ENCODE measurements at regions not wholly inside any gene's neighbourhood (a gene's known extent, or its start where the extent isn't known, plus 50 kb on each side); places are given as distances from the start of the nearest gene placed in this dataset.

DNA sequence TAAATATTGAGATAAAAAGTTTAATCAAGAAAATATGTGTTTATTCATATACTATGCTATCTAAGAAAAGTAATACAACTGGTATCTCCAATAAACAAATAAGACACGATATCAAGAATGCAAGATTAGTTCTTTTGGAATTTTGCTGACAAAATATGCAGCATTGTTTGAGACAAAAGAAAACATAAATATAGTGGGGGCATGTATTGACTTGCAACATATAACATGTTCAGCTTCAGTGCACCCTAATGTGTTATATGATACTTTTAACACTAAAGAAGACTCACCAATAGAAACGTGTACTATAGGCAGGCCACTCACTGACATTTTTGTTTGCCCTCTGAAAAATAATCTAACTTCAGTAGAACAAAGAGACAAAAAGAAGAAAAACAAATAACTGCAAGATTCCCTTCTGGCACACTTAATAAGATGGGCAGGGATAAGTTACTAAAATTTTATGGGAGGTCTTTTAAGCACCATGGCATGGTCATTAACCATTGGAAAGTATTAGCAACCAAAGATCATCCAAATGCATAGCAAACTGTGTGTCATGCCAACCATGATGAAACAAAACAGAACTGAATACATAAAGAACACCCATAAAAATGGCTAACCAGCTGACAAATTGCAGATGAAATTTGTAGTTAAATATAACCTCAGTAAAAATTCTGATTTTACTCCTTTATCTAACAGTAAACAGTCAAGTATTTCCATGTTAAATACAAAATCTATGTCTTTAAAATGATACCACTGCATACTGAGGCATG is 447.9 kb upstream of the FAM241A start:
- no peaks in the 10 kb centered on the region for H3K4me1 ChIP-seq (ENCODE audit: control insufficient read depth in 1 of 2, insufficient read depth in 2 of 2, low read length in 2 of 2)
- no peaks in the 10 kb centered on the region for H3K9me3 ChIP-seq (replicated peaks in 1 of 2; ENCODE audit: control insufficient read depth in 1 of 2, insufficient read depth in 1 of 2, low read length in 2 of 2)
- no peak overlapping the region for H3K4me3 ChIP-seq (replicated peaks in 1 of 3; ENCODE audit: low read depth in 2 of 3, low read length in 3 of 3)
- no CpG with 5 or more reads among the region's 2 CpGs for WGBS (ENCODE audit: insufficient coverage)
- no peak overlapping the region for H3K4me3 Mint-ChIP-seq
- no peak overlapping the region for H3K27ac Mint-ChIP-seq
- no peaks in the 10 kb centered on the region for H3K27me3 ChIP-seq (ENCODE audit: control insufficient read depth in 2 of 2, insufficient read depth in 2 of 2, low read length in 2 of 2)
- no peak overlapping the region for H3K9ac ChIP-seq (ENCODE audit: insufficient read depth, low read length, poor library complexity, severe bottlenecking)
- intact Hi-C loops (cut with micrococcal nuclease) = no loop called here
- TF ChIP-seq, protein P1, sequence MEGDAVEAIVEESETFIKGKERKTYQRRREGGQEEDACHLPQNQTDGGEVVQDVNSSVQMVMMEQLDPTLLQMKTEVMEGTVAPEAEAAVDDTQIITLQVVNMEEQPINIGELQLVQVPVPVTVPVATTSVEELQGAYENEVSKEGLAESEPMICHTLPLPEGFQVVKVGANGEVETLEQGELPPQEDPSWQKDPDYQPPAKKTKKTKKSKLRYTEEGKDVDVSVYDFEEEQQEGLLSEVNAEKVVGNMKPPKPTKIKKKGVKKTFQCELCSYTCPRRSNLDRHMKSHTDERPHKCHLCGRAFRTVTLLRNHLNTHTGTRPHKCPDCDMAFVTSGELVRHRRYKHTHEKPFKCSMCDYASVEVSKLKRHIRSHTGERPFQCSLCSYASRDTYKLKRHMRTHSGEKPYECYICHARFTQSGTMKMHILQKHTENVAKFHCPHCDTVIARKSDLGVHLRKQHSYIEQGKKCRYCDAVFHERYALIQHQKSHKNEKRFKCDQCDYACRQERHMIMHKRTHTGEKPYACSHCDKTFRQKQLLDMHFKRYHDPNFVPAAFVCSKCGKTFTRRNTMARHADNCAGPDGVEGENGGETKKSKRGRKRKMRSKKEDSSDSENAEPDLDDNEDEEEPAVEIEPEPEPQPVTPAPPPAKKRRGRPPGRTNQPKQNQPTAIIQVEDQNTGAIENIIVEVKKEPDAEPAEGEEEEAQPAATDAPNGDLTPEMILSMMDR (IDR thresholded peaks at IDR 0.05) = no peak
- H4K20me1 ChIP-seq (ENCODE audit: insufficient read depth, low read length) = no peaks in the 10 kb centered on the region
- no peaks in the 10 kb centered on the region for H3K36me3 ChIP-seq (replicated peaks in 1 of 2; ENCODE audit: control insufficient read depth in 1 of 2, insufficient read depth in 2 of 2, low read length in 2 of 2)
- no peaks in the 10 kb centered on the region for H3K9me3 Mint-ChIP-seq
- H3K4me1 Mint-ChIP-seq = no peaks in the 10 kb centered on the region
- no peaks in the 10 kb centered on the region for H3K36me3 Mint-ChIP-seq
- H3K27ac ChIP-seq (ENCODE audit: low read depth in 1 of 2, low read length in 2 of 2) = no peak overlapping the region
- no peak overlapping the region for H3K4me2 ChIP-seq (replicated peaks; ENCODE audit: extremely low read depth, low read length, poor library complexity, severe bottlenecking)
- no peaks in the 10 kb centered on the region for H3K79me2 ChIP-seq (ENCODE audit: insufficient read depth, low read length)
- no peak for DNase-seq
- H3K27me3 Mint-ChIP-seq (ENCODE audit: low read depth in 3 of 3) = no peaks in the 10 kb centered on the region
- H2AFZ ChIP-seq (ENCODE audit: insufficient read depth, low read depth, low read length, poor library complexity, severe bottlenecking) = no peak overlapping the region

DNA sequence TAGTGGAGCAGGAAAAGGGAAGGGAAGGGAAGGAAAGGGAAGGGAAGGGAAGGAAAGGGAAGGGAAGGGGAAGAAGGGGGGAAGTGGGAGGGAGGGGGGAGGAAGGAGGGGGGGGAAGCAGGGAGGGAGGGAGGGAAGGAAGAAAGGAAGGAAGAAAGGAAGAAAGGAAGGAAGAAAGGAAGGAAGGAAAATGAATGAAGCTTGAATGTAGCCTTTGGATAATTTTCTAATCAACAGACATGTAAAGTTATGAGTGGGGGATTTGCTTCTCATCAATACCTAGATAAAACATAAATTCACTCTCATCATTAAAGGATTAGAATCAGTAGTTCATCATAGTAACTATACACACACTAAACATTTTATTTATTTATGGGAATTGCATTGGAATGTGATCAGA is 446.9 kb upstream of the FAM241A start:
- no peak for DNase-seq
- no peaks in the 10 kb centered on the region for H3K36me3 Mint-ChIP-seq

More for the DNA sequence above, 446.9 kb upstream of the FAM241A start:
- H3K27me3 ChIP-seq (ENCODE audit: control insufficient read depth in 2 of 2, insufficient read depth in 2 of 2, low read length in 2 of 2) = no peaks in the 10 kb centered on the region
- no peak overlapping the region for H3K4me3 Mint-ChIP-seq
- no peak overlapping the region for H3K4me3 ChIP-seq (replicated peaks in 1 of 3; ENCODE audit: low read depth in 2 of 3, low read length in 3 of 3)
- H3K4me1 ChIP-seq (ENCODE audit: control insufficient read depth in 1 of 2, insufficient read depth in 2 of 2, low read length in 2 of 2) = no peaks in the 10 kb centered on the region
- no peaks in the 10 kb centered on the region for H3K36me3 ChIP-seq (replicated peaks in 1 of 2; ENCODE audit: control insufficient read depth in 1 of 2, insufficient read depth in 2 of 2, low read length in 2 of 2)
- H2AFZ ChIP-seq (ENCODE audit: insufficient read depth, low read depth, low read length, poor library complexity, severe bottlenecking) = no peak overlapping the region
- H3K4me2 ChIP-seq (replicated peaks; ENCODE audit: extremely low read depth, low read length, poor library complexity, severe bottlenecking) = no peak overlapping the region
- H3K9ac ChIP-seq (ENCODE audit: insufficient read depth, low read length, poor library complexity, severe bottlenecking) = no peak overlapping the region
- no peak overlapping the region for H3K27ac Mint-ChIP-seq
- no peaks in the 10 kb centered on the region for H3K9me3 ChIP-seq (replicated peaks in 1 of 2; ENCODE audit: control insufficient read depth in 1 of 2, insufficient read depth in 1 of 2, low read length in 2 of 2)
- no peaks in the 10 kb centered on the region for H3K9me3 Mint-ChIP-seq
- no peaks in the 10 kb centered on the region for H3K4me1 Mint-ChIP-seq
- TF ChIP-seq, protein P1 (IDR thresholded peaks at IDR 0.05) = no peak
- H3K79me2 ChIP-seq (ENCODE audit: insufficient read depth, low read length) = no peaks in the 10 kb centered on the region
- intact Hi-C loops (cut with micrococcal nuclease) = no loop called here
- no peak overlapping the region for H3K27ac ChIP-seq (ENCODE audit: low read depth in 1 of 2, low read length in 2 of 2)
- H4K20me1 ChIP-seq (ENCODE audit: insufficient read depth, low read length) = no peaks in the 10 kb centered on the region
- H3K27me3 Mint-ChIP-seq (ENCODE audit: low read depth in 3 of 3) = no peaks in the 10 kb centered on the region

Data from CD14-positive monocyte (primary cell).